ENCODE measurements at regions not wholly inside any gene's neighbourhood (a gene's known extent, or its start where the extent isn't known, plus 50 kb on each side); places are given as distances from the start of the nearest gene placed in this dataset.

DNA sequence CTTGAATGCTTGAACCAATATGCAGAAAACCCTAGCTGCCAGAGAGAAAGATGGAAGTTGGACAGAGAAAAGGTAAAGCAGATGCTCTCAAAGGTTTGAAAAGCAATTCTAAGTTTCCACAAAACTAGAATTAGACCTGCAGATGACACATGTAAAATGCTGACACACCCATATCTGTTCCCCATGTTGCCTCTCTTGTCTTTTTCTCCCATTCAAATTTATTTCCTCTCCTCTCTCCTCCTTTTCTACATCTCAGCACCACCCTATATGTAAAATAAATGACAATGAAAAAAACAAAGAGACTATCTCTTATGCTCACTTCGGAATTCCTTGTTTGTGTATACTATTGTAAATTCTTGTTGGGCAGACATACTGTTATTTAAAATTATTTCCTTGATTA lies 75.5 kb upstream of the PLEKHA5 start:
- Histone ChIP-seq H2BK5ac (ENCODE audit: low read length) (no peak overlapping the region), H3K18ac (ENCODE audit: low read length) (no peak overlapping the region), H3K36me3 (ENCODE audit: control insufficient read depth, insufficient read depth, low read length) (no peaks in the 10 kb centered on the region), H3K79me1 (ENCODE audit: low read length) (no peaks in the 10 kb centered on the region), H3K4ac (ENCODE audit: low read depth, low read length) (no peak overlapping the region), H3K9ac (ENCODE audit: low read length) (no peak overlapping the region), H4K8ac (ENCODE audit: low read depth, low read length) (no peak overlapping the region), H3K23ac (ENCODE audit: low read length) (no peak overlapping the region), H3K27me3 (ENCODE audit: insufficient read depth, low read length, poor library complexity) (no peaks in the 10 kb centered on the region), H4K5ac (ENCODE audit: low read length) (no peak overlapping the region), H3K4me3 (ENCODE audit: low read length) (no peak overlapping the region), H3K4me1 (ENCODE audit: control insufficient read depth, low read depth, low read length) (no peaks in the 10 kb centered on the region), H2BK120ac (ENCODE audit: low read depth, low read length) (no peak overlapping the region), H3K79me2 (ENCODE audit: control insufficient read depth, insufficient read depth, low read length) (no peaks in the 10 kb centered on the region), H2AK5ac (ENCODE audit: low read length) (no peak overlapping the region), H2BK15ac (replicated peaks; ENCODE audit: low read depth) (no peak overlapping the region), H3K56ac (ENCODE audit: low read length) (no peak overlapping the region), H3K27ac (ENCODE audit: low read depth, low read length) (no peak overlapping the region), H3K4me2 (ENCODE audit: low read length) (no peak overlapping the region)
- no peak for DNase-seq
- WGBS (ENCODE audit: extremely low coverage, insufficient coverage, low lambda C conversion rate): no CpG with 5 or more reads among the region's 1 CpG

GRCh38 chr12:19055589-19055988 lies 73.9 kb upstream of the PLEKHA5 start:
- no peak overlapping the region for H3K4ac ChIP-seq (ENCODE audit: low read depth, low read length)
- H2BK120ac ChIP-seq (ENCODE audit: low read depth, low read length): no peak overlapping the region
- H3K9ac ChIP-seq (ENCODE audit: low read length): no peak overlapping the region
- H3K4me2 ChIP-seq (ENCODE audit: low read length): no peak overlapping the region
- no peak overlapping the region for H4K5ac ChIP-seq (ENCODE audit: low read length)
- no peaks in the 10 kb centered on the region for H3K27me3 ChIP-seq (ENCODE audit: insufficient read depth, low read length, poor library complexity)
- no peak overlapping the region for H3K4me3 ChIP-seq (ENCODE audit: low read length)
- H2AK5ac ChIP-seq (ENCODE audit: low read length): no peak overlapping the region
- no peak overlapping the region for H3K56ac ChIP-seq (ENCODE audit: low read length)
- H3K18ac ChIP-seq (ENCODE audit: low read length): no peak overlapping the region
- H3K79me1 ChIP-seq (ENCODE audit: low read length): no peaks in the 10 kb centered on the region
- no peak overlapping the region for H2BK5ac ChIP-seq (ENCODE audit: low read length)
- H3K79me2 ChIP-seq (ENCODE audit: control insufficient read depth, insufficient read depth, low read length): no peaks in the 10 kb centered on the region
- no peaks in the 10 kb centered on the region for H3K4me1 ChIP-seq (ENCODE audit: control insufficient read depth, low read depth, low read length)
- H3K36me3 ChIP-seq (ENCODE audit: control insufficient read depth, insufficient read depth, low read length): no peaks in the 10 kb centered on the region
- no peak overlapping the region for H4K8ac ChIP-seq (ENCODE audit: low read depth, low read length)
- WGBS (ENCODE audit: extremely low coverage, insufficient coverage, low lambda C conversion rate): no CpG with 5 or more reads among the region's 4 CpGs
- H3K27ac ChIP-seq (ENCODE audit: low read depth, low read length): no peak overlapping the region
- no peak for DNase-seq
- H2BK15ac ChIP-seq (replicated peaks; ENCODE audit: low read depth): no peak overlapping the region
- no peak overlapping the region for H3K23ac ChIP-seq (ENCODE audit: low read length)

DNA sequence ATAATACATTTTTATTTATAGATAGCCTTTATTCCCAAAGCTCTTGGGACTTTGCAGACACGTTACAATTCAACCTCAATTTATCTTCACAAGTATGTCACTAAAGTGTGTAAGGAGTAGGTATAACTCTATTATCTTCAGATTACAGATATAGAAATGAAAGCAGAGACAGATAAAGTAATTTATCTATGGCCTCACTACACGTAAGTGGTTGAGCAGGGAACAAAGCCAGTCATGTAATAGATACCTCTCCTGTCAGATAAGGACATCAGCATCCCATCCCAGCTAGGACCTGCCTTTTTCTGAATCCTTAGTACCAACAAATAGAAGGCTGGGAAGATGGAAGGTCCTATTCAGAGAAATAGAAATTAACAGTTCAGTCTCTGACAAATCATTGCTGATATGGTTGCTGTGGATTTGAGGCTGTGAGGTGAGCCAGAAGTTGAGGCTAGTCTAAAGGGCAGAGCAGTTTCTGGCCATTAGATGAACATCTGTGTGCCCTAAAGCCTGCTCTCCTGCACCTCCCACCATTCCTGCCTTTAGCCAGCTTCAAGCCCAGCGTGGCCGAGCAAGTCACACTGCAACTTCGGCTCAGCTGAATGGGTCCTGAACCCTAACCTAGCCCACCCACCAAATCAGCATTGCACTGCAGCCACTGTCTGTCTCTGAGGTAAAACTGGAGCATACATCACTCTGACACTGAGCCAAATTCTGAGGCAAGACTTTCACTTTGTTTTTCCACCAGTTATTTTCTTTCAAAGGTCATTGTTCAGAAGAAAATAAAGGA lies 71.1 kb upstream of the PLEKHA5 start:
- DNase-seq: peak; percentile 44
- Histone ChIP-seq H3K4ac (ENCODE audit: low read depth, low read length) (no peak overlapping the region), H3K23ac (ENCODE audit: low read length) (no peak overlapping the region), H3K27ac (ENCODE audit: low read depth, low read length) (no peak overlapping the region), H2BK15ac (replicated peaks; ENCODE audit: low read depth) (no peak overlapping the region), H3K4me1 (ENCODE audit: control insufficient read depth, low read depth, low read length) (no peaks in the 10 kb centered on the region), H3K36me3 (ENCODE audit: control insufficient read depth, insufficient read depth, low read length) (no peaks in the 10 kb centered on the region), H3K18ac (ENCODE audit: low read length) (no peak overlapping the region), H3K79me1 (ENCODE audit: low read length) (no peaks in the 10 kb centered on the region), H4K8ac (ENCODE audit: low read depth, low read length) (no peak overlapping the region), H3K9ac (ENCODE audit: low read length) (no peak overlapping the region), H3K4me3 (ENCODE audit: low read length) (no peak overlapping the region), H4K5ac (ENCODE audit: low read length) (no peak overlapping the region), H2AK5ac (ENCODE audit: low read length) (no peak overlapping the region), H3K56ac (ENCODE audit: low read length) (no peak overlapping the region), H2BK120ac (ENCODE audit: low read depth, low read length) (no peak overlapping the region), H2BK5ac (ENCODE audit: low read length) (no peak overlapping the region), H3K27me3 (ENCODE audit: insufficient read depth, low read length, poor library complexity) (no peaks in the 10 kb centered on the region), H3K4me2 (ENCODE audit: low read length) (no peak overlapping the region), H3K79me2 (ENCODE audit: control insufficient read depth, insufficient read depth, low read length) (no peaks in the 10 kb centered on the region)
- WGBS (ENCODE audit: extremely low coverage, insufficient coverage, low lambda C conversion rate): no CpG with 5 or more reads among the region's 5 CpGs

GRCh38 chr12:19064713-19065112 lies 64.8 kb upstream of the PLEKHA5 start:
- no peaks in the 10 kb centered on the region for H3K36me3 ChIP-seq (ENCODE audit: control insufficient read depth, insufficient read depth, low read length)
- H3K18ac ChIP-seq (ENCODE audit: low read length): no peak overlapping the region
- no peak overlapping the region for H3K9ac ChIP-seq (ENCODE audit: low read length)
- no peak overlapping the region for H3K56ac ChIP-seq (ENCODE audit: low read length)
- no peak overlapping the region for H3K4ac ChIP-seq (ENCODE audit: low read depth, low read length)
- H3K23ac ChIP-seq (ENCODE audit: low read length): no peak overlapping the region
- H3K79me2 ChIP-seq (ENCODE audit: control insufficient read depth, insufficient read depth, low read length): no peaks in the 10 kb centered on the region
- WGBS (ENCODE audit: extremely low coverage, insufficient coverage, low lambda C conversion rate): no CpG with 5 or more reads among the region's 2 CpGs
- no peaks in the 10 kb centered on the region for H3K4me1 ChIP-seq (ENCODE audit: control insufficient read depth, low read depth, low read length)
- H3K4me3 ChIP-seq (ENCODE audit: low read length): no peak overlapping the region
- no peaks in the 10 kb centered on the region for H3K79me1 ChIP-seq (ENCODE audit: low read length)
- no peaks in the 10 kb centered on the region for H3K27me3 ChIP-seq (ENCODE audit: insufficient read depth, low read length, poor library complexity)
- no peak overlapping the region for H4K8ac ChIP-seq (ENCODE audit: low read depth, low read length)
- H2BK5ac ChIP-seq (ENCODE audit: low read length): no peak overlapping the region
- H2BK15ac ChIP-seq (replicated peaks; ENCODE audit: low read depth): no peak overlapping the region
- DNase-seq: no peak
- H3K4me2 ChIP-seq (ENCODE audit: low read length): no peak overlapping the region
- H2BK120ac ChIP-seq (ENCODE audit: low read depth, low read length): no peak overlapping the region
- no peak overlapping the region for H3K27ac ChIP-seq (ENCODE audit: low read depth, low read length)
- no peak overlapping the region for H2AK5ac ChIP-seq (ENCODE audit: low read length)
- no peak overlapping the region for H4K5ac ChIP-seq (ENCODE audit: low read length)

- H2BK5ac ChIP-seq (ENCODE audit: low read length): no peak overlapping the region
- H3K4me2 ChIP-seq (ENCODE audit: low read length): no peak overlapping the region
- no peak overlapping the region for H3K56ac ChIP-seq (ENCODE audit: low read length)
- H3K18ac ChIP-seq (ENCODE audit: low read length): no peak overlapping the region
- H2AK5ac ChIP-seq (ENCODE audit: low read length): no peak overlapping the region
- no peaks in the 10 kb centered on the region for H3K79me2 ChIP-seq (ENCODE audit: control insufficient read depth, insufficient read depth, low read length)
- no CpG with 5 or more reads among the region's 2 CpGs for WGBS (ENCODE audit: extremely low coverage, insufficient coverage, low lambda C conversion rate)
- H3K36me3 ChIP-seq (ENCODE audit: control insufficient read depth, insufficient read depth, low read length): no peaks in the 10 kb centered on the region
- H3K9ac ChIP-seq (ENCODE audit: low read length): no peak overlapping the region
- H3K4me3 ChIP-seq (ENCODE audit: low read length): no peak overlapping the region
- no peak for DNase-seq
- no peak overlapping the region for H3K4ac ChIP-seq (ENCODE audit: low read depth, low read length)
- no peaks in the 10 kb centered on the region for H3K27me3 ChIP-seq (ENCODE audit: insufficient read depth, low read length, poor library complexity)
- H3K79me1 ChIP-seq (ENCODE audit: low read length): no peaks in the 10 kb centered on the region
- H2BK15ac ChIP-seq (replicated peaks; ENCODE audit: low read depth): no peak overlapping the region
- no peaks in the 10 kb centered on the region for H3K4me1 ChIP-seq (ENCODE audit: control insufficient read depth, low read depth, low read length)
- no peak overlapping the region for H2BK120ac ChIP-seq (ENCODE audit: low read depth, low read length)
- H4K5ac ChIP-seq (ENCODE audit: low read length): no peak overlapping the region
- H4K8ac ChIP-seq (ENCODE audit: low read depth, low read length): no peak overlapping the region
- no peak overlapping the region for H3K27ac ChIP-seq (ENCODE audit: low read depth, low read length)
- H3K23ac ChIP-seq (ENCODE audit: low read length): no peak overlapping the region
These were observed 64.3 kb upstream of the PLEKHA5 start for GRCh38 chr12:19065223-19065622.

DNA sequence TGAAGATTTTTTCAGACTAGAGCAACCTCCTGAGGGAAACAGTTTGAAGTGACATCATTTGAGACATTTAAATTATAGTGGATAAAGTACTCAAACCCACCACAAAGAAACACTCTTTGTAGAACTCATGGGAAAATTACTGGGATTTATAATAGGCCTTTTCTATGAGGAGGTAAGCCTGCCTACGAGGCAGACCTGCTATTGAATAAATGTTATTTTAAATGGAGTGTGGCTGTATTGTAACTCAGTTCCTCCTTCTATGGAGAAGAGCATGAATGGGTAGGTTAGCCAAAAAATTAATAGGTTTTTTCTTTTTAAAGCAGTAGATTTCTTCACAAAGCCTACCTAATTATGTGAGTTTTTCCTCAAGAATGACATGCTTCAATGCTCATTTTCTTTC lies 63.7 kb upstream of the PLEKHA5 start:
- H3K4me1 ChIP-seq (ENCODE audit: control insufficient read depth, low read depth, low read length): no peaks in the 10 kb centered on the region
- no peak overlapping the region for H2BK15ac ChIP-seq (replicated peaks; ENCODE audit: low read depth)
- H3K27ac ChIP-seq (ENCODE audit: low read depth, low read length): no peak overlapping the region
- H3K23ac ChIP-seq (ENCODE audit: low read length): no peak overlapping the region
- H3K18ac ChIP-seq (ENCODE audit: low read length): no peak overlapping the region
- H3K4ac ChIP-seq (ENCODE audit: low read depth, low read length): no peak overlapping the region
- H2BK120ac ChIP-seq (ENCODE audit: low read depth, low read length): no peak overlapping the region
- H4K8ac ChIP-seq (ENCODE audit: low read depth, low read length): no peak overlapping the region
- no peak overlapping the region for H4K5ac ChIP-seq (ENCODE audit: low read length)
- no peak overlapping the region for H2AK5ac ChIP-seq (ENCODE audit: low read length)
- no CpG with 5 or more reads among the region's 1 CpG for WGBS (ENCODE audit: extremely low coverage, insufficient coverage, low lambda C conversion rate)
- no peaks in the 10 kb centered on the region for H3K79me2 ChIP-seq (ENCODE audit: control insufficient read depth, insufficient read depth, low read length)
- no peaks in the 10 kb centered on the region for H3K79me1 ChIP-seq (ENCODE audit: low read length)
- no peak overlapping the region for H3K4me3 ChIP-seq (ENCODE audit: low read length)
- H3K9ac ChIP-seq (ENCODE audit: low read length): no peak overlapping the region
- H3K27me3 ChIP-seq (ENCODE audit: insufficient read depth, low read length, poor library complexity): no peaks in the 10 kb centered on the region
- no peak overlapping the region for H3K4me2 ChIP-seq (ENCODE audit: low read length)
- H2BK5ac ChIP-seq (ENCODE audit: low read length): no peak overlapping the region
- no peak overlapping the region for H3K56ac ChIP-seq (ENCODE audit: low read length)
- no peak for DNase-seq
- H3K36me3 ChIP-seq (ENCODE audit: control insufficient read depth, insufficient read depth, low read length): no peaks in the 10 kb centered on the region
